Osteoblast (primary cell): ENCODE measurements at regions not wholly inside any gene's neighbourhood (a gene's known extent, or its start where the extent isn't known, plus 50 kb on each side); places are given as distances from the start of the nearest gene placed in this dataset.

ENCODE experiments used
- DNase-seq: peaks from one replicate; pipeline ENCODE4 v3.0.0; 2011; ENCODE audit warnings: low spot score, mixed read lengths; ENCODE audit not compliant: insufficient read length; ENCODE audit errors: missing footprints
- H2AFZ ChIP-seq: 2 replicates; pipeline ENCODE4 v1.6.0; 2011; ENCODE audit warnings: mild to moderate bottlenecking, low read length
- H3K27ac ChIP-seq: 2 replicates; pipeline ENCODE4 v1.5.1; 2011; ENCODE audit warnings: mild to moderate bottlenecking, low read depth, low read length, moderate library complexity
- H3K27me3 ChIP-seq: 2 replicates; pipeline ENCODE4 v1.6.0; 2012; ENCODE audit warnings: mild to moderate bottlenecking, control low read depth, inconsistent platforms, low read length, moderate library complexity; ENCODE audit not compliant: insufficient read depth
- H3K36me3 ChIP-seq: 2 replicates; pipeline ENCODE4 v1.5.1; 2011; ENCODE audit warnings: mild to moderate bottlenecking, low read length, control low read depth, moderate library complexity; ENCODE audit not compliant: insufficient read depth
- H3K4me1 ChIP-seq: 2 replicates; pipeline ENCODE4 v1.5.1; 2011; ENCODE audit warnings: mild to moderate bottlenecking, low read length, control low read depth, moderate library complexity; ENCODE audit not compliant: insufficient read depth
- H3K4me2 ChIP-seq: 2 replicates; pipeline ENCODE4 v1.6.0; 2011; ENCODE audit warnings: mild to moderate bottlenecking, low read length; ENCODE audit not compliant: insufficient read depth
- H3K4me3 ChIP-seq: fragments of 200-600 bp; sonication (generic); 3 replicates; pipeline ENCODE4 v1.5.1; 2012; ENCODE audit warnings: mild to moderate bottlenecking, low read length, inconsistent platforms; ENCODE audit not compliant: insufficient read depth
- H3K79me2 ChIP-seq: 2 replicates; pipeline ENCODE4 v1.6.0; 2012; ENCODE audit warnings: mild to moderate bottlenecking, low read length, control low read depth, inconsistent platforms; ENCODE audit not compliant: insufficient read depth
- H3K9me3 ChIP-seq: 2 replicates; pipeline ENCODE4 v1.5.1; 2011; ENCODE audit warnings: low read depth, low read length, control low read depth
- H4K20me1 ChIP-seq: 2 replicates; pipeline ENCODE4 v1.6.0; 2012; ENCODE audit warnings: mild to moderate bottlenecking, low read length, control low read depth; ENCODE audit not compliant: insufficient read depth
- CTCF ChIP-seq: IDR thresholded peaks from 2 replicates; pipeline ENCODE4 v1.5.1; 2011; ENCODE audit warnings: mild to moderate bottlenecking, low read depth, low read length, moderate library complexity; ENCODE audit errors: extremely low read depth

GRCh38 chr2:105654474-105655004, 90.2 kb upstream of the NCK2 start:
- H4K20me1 ChIP-seq: no peaks in the 10 kb centered on the region
- TF ChIP-seq CTCF: no peak

GRCh38 chr2:105653302-105653701, 91.4 kb upstream of the NCK2 start:
- Histone ChIP-seq H3K4me3 (no peak overlapping the region), H3K27me3 (no peaks in the 10 kb centered on the region), H3K9me3 (no peaks in the 10 kb centered on the region), H2AFZ (no peak overlapping the region), H3K4me1 (no peaks in the 10 kb centered on the region), H3K36me3 (no peaks in the 10 kb centered on the region), H3K79me2 (no peaks in the 10 kb centered on the region), H4K20me1 (no peaks in the 10 kb centered on the region), H3K4me2 (no peak overlapping the region), H3K27ac (no peak overlapping the region)
- no peak for DNase-seq
- no peak for TF ChIP-seq CTCF

More at GRCh38 chr2:105654474-105655004, 90.2 kb upstream of the NCK2 start:
- Histone ChIP-seq H3K9me3 (no peaks in the 10 kb centered on the region), H3K79me2 (no peaks in the 10 kb centered on the region), H3K27ac (no peak overlapping the region), H3K4me2 (no peak overlapping the region), H2AFZ (no peak overlapping the region), H3K4me1 (no peaks in the 10 kb centered on the region), H3K36me3 (no peaks in the 10 kb centered on the region), H3K27me3 (no peaks in the 10 kb centered on the region), H3K4me3 (no peak overlapping the region)
- DNase-seq: no peak

GRCh38 chr2:105652014-105652796, 92.5 kb upstream of the NCK2 start:
- H3K4me2 ChIP-seq: no peak overlapping the region
- no peak for TF ChIP-seq CTCF
- no peaks in the 10 kb centered on the region for H3K27me3 ChIP-seq
- H3K9me3 ChIP-seq: no peaks in the 10 kb centered on the region
- no peak for DNase-seq
- H3K36me3 ChIP-seq: no peaks in the 10 kb centered on the region
- no peaks in the 10 kb centered on the region for H4K20me1 ChIP-seq
- no peak overlapping the region for H3K27ac ChIP-seq
- no peaks in the 10 kb centered on the region for H3K4me1 ChIP-seq
- H3K79me2 ChIP-seq: no peaks in the 10 kb centered on the region
- H3K4me3 ChIP-seq: no peak overlapping the region
- H2AFZ ChIP-seq: no peak overlapping the region

GRCh38 chr2:105649534-105649933, 95.2 kb upstream of the NCK2 start:
- no peak for DNase-seq
- H3K27ac ChIP-seq: no peak overlapping the region
- no peaks in the 10 kb centered on the region for H3K79me2 ChIP-seq
- peaks cover 1% of the 10 kb centered on the region for H3K4me1 ChIP-seq
- H3K27me3 ChIP-seq: peaks cover 10% of the 10 kb centered on the region
- H3K36me3 ChIP-seq: no peaks in the 10 kb centered on the region
- H3K4me3 ChIP-seq: no peak overlapping the region
- H4K20me1 ChIP-seq: no peaks in the 10 kb centered on the region
- H3K4me2 ChIP-seq: no peak overlapping the region
- H2AFZ ChIP-seq: no peak overlapping the region
- H3K9me3 ChIP-seq: no peaks in the 10 kb centered on the region
- TF ChIP-seq CTCF: no peak
